GM04504 (cell line): ENCODE measurements at regions not wholly inside any gene's neighbourhood (a gene's known extent, or its start where the extent isn't known, plus 50 kb on each side); places are given as distances from the start of the nearest gene placed in this dataset.
"Not testable (repeated sequence)": the region's sequence is repeated elsewhere in the genome, so short reads cannot be mapped to it uniquely, and the experiment has no call there.

ENCODE experiments used
- DNase-seq: peaks from one replicate; pipeline ENCODE4 v3.0.0-alpha.2; 2012; ENCODE audit warnings: low read depth

DNA sequence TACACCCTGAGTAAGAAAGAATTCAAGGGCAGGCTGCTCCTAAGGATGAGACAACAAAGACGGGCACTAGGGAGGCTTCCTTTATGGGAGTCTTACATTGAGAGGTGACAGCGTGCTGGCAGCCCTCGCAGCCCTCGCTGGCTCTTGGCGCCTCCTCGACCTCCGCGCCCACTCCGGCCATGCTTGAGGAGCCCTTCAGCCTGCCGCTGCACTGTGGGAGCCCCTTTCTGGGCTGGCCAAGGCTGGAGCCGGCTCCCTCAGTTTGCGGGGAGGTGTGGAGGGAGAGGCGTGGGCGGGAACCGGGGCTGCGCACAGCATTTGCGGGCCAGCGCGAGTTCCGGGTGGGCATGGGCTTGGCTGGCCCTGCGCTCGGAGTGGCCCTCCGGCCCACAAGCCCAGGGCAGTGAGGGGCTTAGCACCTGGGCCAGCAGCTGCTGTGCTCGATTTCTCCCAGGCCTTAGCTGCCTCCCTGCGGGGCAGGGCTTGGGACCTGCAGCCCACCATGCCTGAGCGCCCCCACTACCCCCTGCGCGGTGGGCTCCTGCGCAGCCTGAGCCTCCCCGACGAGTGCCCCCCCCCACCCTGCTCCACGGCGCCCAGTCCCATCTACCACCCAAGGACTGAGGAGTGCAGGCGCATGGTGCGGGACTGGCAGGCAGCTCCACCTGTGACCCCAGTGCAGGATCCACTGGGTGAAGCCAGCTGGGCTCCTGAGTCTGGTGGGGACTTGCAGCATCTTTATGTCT, 75.3 kb downstream of the BARX1 start:
- DNase-seq, result not testable (repeated sequence)

DNA sequence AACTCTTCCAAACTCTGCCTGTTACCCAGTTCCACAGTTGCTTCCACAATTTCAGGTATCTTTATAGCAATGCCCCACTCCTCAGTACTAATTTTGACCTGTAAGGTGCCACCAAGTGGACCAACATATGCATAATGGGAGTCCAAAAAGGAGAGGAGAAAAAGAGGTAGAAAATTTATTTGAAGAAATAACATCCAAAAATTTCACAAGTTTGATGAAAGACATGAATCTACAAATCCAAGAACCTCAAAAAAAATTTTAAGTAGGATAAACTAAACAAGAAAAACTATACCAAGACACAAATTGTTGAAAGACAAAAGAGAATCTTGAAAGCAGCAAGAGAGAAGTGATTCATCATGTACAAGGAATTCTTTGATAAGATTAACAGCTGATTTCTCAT, 79.8 kb downstream of the BARX1 start:
- no peak for DNase-seq

DNA sequence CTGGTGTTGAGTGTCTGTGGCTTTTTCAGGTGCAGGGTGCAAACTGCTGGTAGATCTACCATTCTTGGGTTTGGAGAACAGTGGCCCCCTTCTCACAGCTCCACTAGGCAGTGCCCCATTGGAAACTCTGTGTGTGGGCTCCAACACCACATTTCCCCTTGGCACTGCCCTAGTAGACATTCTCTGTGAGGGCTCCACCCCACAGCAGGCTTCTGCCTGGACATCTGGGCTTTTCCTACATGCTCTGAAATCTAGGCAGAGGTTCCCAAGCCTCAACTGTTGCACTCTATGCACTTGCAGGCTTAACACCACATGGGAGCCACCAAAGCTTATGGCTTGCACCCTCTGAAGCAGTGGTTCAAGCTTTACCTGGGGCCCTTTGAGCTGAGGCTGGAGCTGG, 80.9 kb downstream of the BARX1 start:
- no peak for DNase-seq

DNA sequence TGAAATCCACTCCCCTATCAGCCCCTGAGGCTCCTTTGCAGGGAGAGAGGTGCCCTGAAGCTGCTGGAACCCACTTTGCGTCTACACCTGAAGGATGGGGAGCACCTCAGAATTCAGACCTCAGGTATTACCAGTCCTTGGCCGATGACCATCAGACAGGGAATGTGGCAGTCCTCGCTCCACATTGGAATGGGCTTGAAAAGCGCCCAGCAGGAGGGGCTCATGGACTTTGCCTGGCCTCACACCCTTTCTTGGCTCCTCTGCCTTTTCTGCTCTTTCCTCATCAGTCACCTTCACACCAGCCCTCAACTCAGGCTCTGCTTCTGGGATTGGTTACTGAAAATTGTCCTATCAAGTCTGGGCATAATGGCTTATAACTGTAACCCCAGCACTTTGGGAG, 83.9 kb downstream of the BARX1 start:
- DNase-seq, result no peak

DNA sequence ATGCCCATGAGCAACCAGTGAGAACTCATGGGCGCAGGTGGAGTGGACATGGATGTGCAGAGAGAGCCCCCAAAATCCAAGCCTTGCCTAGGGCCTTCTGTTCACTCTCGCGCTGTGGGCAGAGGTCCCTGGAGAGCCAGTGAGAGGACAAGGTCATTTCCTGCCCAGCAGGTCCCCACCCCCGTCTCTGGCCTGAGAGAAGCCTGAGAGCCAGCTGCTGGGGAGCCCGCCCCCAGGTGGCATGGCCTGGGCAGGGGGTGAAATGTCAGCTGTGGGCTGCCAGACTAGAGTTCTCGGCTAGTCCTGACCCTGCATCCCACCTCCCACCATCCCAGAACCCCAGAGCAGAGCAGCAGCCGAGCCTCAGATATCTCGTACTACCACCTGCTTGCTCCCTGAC, 85.3 kb downstream of the BARX1 start:
- DNase-seq, result no peak

DNA sequence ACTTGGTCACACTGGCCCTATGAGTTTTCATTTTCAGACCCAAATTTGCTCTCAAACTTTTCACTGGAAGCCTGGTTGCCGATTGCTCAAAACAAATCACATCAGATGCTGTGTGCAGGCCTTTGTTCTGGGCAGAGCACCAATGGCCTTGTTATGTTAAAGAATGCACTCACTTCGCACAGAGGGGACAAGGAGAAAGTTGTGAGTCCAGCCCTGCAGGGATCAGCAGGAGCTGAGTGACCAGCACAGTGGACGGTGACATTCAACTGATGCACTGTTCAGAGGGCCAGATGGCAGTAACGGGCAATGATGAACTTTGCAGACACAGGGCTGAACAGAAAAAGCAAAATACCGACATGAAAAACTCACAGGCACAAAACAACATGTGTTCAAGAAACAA, 86.1 kb downstream of the BARX1 start:
- no peak for DNase-seq

DNA sequence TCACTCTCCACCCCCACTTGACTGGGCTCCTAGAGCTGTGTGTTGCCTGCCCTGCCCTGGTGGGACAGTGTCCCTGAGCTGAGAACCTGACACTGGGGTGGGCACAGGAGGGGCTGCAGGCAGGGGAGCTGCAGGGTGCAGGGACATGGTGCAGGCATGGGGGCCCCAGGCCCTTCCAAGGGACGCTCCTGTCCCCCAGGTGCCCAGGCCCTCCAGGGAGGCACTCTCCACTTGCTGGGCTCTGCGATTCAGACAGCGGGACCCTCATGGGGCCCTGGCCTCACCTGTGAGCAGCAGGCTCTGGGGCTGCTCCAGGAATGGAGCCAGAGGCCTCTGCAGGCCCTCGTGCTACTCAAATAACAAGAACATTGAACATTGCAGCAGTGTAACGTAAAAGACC, 89.4 kb downstream of the BARX1 start:
- no peak for DNase-seq

DNA sequence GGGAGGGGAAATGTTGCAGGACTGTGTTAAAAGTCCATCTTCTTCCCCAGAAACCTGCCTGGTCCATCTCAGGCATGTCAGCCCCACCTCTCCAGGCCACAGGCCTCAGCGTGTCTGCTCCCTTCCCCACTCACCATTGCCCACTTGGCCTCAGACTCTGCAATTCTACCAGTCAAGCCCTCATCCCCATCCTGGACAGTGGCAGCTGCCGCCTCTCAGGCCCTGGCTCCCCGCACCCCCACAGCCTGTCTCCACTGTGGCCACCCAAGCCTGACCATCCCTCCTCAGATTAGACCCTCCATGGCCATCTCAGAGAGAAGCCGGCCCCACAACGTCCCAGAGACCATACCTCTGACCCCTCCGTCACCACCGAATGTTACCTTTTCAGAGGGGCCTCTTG, 89.9 kb downstream of the BARX1 start:
- DNase-seq, result no peak

DNA sequence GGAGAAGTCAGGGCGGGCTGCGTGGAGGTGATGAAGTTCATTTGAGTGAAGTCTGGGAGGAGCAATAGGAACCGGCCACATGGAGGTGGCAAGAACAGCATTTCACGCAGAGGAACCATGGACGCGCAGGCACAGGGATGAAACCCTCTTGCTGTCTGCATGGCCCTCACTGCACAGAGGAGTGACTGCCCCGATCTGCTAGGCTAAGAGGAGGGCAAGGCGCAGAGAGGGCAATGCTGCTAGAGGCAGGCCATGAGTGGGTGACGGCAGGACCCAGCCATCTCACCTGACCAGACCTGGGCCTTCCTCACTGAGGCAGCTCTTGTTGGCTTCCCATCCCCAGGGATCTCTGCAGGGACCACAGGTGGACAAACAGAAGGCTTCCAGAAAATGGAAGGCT, 90.3 kb downstream of the BARX1 start:
- DNase-seq, result no peak

DNA sequence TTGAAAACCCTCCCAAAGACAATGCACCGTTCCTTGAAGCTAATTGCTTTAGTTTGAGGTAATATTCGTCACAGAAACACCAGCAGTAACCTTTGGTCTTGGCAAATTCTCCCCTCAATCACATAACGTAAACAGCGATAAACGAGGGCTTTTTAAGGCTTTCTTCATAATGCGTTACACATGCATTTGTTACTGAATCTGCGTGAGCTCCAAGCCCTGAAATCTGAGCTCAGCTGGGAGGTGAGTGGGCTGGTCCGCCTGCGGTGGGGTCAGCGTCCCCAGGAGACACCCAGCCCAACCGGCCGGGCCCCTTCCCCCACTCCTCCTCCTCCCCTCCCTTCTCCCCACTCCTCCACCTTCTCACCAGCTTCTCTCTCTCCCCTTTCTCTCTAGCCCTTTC, 91.1 kb downstream of the BARX1 start:
- DNase-seq, result no peak

DNA sequence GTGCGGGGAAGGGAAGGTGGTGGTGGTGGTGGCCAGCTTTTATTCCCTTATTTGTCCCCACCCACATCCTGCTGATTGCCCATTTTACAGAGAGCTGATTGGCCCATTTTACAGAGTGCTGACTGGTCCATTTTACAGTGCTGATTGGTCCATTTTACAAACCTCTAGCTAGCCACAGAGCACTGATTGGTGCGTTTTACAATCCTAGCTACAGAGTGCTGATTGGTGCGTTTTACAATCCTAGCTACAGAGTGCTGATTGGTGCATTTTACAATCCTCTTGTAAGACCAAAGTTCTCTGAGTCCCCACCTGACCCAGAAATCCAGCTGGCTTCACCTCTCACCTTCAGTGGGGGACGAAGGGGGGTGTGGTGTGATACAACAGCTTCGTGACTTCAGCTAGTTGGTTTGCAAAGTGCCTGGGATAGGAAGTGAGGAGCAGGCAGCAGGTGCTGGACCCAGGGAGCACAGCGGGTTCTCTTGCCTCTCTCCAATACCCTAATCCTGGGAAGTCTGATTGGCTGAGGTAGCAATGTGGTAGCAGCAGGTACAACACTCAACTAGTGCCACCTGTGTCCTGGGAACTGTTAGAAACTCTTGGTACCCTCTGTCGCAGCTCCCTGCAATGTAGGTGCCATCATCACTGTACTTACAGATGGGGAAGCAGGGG, 92.1 kb downstream of the BARX1 start:
- DNase-seq, result no peak

DNA sequence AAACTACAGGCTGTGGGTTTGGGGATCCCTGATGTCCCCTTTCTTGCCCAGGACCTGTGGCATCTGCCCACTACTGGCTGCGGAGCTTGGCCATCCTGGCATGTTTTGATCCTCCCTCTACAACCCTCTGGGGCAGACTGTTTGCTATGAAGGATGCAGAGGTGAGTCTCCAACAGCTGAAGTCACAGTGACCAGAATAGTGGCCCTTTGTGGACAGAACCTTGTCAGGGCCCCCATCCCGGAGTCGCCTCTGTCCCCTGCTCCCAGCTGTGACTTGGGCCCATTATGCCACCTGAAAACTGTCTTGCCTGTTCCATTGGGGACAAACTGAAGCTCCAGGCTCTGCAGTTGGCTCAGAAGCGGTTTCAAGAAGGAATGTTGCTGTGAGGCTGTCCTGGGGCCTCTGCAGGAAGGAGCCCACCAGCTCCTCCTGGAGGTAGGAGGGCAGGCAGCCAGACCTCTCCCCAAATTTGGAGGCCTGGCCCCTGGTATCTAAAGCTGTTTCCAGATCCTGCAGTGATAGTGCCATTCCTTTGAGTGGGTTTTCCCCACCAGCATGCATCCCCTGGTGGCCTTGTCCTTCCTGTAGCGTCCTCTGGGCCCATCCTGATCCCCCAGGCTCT, 93.3 kb downstream of the BARX1 start:
- DNase-seq, result no peak

DNA sequence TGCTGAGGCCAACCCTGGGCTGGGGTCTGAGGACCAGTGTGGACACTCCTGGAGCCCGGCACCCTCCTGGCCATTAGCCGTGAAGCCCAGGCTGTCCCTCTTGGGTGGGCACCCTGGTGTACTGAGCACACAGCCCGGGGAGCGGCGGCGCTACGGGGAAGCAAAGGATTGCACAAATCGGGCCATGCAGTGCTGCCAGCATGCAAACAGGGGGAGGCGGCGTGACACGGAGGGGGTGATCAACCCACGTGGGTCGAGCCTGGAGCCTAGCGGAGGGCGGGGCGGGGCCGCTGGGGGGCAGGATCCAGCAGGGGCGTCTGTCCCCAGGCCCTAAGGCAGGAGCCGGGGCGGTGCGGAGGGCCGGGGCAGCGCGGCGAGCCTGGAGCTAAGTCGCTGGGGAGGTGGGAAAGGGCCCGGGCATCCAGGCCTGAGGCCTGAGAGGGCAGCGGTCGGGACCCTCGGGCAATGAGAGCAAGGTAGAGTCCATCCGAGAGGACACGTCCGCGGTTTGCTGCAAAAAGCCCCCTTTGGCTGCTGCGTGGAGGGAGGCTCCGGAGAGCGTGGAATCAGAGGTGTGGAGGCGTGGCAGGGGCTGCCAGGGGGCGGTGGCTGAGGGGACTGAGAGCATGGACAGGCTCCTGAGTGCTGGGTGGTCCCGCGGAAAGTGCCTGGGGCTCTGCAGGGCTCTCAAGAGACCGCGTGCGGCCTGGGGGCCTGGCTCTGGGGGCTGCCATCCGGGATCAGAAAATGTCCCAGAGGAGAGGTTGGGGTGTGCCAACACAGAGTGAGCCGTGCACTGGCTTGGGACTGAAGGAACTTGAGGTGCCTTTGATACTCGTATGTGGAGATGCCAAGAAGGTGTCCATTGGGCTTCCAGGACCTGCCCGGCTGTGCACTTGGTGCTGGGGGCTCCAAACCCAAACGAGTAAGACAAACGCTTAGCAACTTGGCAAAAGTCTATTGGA, 94.2 kb downstream of the BARX1 start:
- no peak for DNase-seq

DNA sequence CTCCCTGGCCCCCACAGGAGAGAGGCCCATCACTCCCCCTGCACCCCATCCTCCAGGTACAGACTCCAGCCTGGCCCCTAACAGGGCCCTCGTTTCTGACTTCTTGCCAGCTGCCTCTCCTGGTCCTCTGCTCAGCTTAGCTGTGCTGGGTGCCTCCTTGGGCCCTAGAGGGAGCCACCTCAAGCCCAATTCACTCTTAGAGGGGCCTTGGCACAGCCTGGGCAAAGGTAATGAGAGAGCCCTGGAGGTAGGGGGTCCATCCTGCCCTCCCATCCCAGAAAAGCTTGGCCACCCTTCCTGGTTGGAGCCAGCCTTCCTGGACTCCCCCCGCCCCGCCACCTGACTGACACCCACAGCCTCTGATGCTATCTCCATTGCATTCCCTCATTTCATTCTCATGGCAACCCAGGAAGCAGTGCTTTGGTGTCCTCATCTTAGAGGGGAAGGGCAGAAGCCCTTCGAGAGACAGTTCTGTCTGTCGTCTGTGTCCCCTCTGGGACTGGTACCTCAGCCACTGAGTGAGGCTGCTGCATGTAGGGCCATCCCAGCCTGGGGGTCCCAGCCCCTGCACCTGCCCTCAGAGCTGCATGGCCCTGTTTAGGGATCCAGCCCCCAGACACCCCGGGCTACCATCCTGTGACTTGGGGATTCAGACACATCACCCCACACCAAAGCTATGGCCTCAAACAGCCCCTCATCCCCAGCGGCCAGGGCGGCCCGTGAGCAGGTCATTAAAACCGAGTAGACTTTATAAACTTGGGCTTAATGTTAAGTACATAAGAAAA, 95.5 kb downstream of the BARX1 start:
- DNase-seq, result no peak

DNA sequence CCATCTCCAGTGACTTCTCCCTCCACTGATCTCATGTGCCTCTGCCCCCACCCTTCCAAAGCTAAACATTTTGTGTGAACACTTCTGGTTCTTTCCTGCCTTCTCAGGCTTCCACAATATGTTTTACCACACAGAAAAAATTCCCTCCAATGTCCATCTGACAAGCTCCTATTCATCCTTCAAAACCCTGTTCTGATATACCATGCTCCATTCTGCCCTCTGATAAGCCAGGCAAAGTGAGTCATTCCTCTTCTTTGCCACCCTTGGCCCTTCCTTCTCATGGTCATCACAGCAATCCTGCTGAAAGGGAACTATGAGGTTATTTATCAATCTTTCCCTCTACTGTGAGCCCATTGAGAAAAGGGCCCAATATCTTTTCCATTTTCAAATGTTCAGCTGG, 97.6 kb downstream of the BARX1 start:
- no peak for DNase-seq

DNA sequence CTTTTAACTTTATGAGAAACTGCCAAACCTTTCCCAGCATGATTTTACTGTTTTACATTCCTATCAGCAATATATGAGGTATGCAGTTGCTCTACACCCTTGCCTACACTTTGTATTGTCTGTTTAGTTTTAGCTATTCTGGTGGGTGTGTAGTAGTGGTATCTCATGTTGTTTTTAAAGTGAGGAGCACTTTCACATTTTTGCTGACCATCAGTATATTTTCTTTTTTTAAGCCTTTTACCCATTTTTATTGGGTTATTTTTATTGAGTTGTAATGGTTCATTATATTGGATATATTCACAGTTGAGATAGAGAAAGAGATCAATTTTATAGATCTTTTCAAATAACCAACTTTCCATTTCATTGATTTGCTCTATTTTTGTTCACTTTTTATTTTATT, 102.4 kb downstream of the BARX1 start:
- DNase-seq, result no peak

DNA sequence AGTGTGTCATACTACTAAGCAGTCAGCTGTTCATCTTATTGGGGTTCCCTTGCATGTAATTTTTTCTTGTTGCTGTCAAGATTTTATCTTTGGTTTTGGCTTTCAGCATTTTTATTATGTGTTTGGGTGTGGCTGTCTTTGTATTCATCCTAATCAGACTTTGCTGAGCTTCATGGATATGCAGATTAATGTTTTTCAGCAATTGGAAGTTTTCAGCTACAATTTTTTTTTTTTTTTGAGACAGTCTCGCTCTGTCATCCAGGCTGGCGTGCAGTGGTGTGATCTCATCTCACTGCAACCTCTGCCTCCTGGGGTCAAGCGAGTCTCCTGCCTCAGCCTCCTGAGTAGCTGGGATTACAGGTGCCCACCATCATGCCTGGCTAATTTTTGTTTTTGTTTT, 108.8 kb downstream of the BARX1 start:
- DNase-seq, result no peak

DNA sequence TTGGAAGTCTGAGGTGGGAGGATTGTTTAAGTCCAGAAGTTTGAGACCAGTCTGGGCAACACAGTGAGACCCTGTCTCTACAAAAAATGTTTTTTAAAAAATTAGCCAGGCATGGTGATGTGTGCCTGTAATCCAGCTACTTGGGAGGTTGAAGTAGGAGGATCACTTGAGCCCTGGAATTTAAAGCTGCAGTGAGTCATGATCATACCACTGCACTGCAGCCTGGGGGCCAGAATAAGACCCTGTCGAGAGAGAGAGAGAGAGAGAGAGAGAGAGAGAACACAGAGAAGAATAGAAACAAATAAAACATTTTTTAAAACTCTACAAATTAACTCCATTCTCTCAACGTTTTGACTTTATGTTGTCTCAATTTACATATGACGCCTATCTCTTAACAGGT, 111.8 kb downstream of the BARX1 start:
- DNase-seq, result no peak

DNA sequence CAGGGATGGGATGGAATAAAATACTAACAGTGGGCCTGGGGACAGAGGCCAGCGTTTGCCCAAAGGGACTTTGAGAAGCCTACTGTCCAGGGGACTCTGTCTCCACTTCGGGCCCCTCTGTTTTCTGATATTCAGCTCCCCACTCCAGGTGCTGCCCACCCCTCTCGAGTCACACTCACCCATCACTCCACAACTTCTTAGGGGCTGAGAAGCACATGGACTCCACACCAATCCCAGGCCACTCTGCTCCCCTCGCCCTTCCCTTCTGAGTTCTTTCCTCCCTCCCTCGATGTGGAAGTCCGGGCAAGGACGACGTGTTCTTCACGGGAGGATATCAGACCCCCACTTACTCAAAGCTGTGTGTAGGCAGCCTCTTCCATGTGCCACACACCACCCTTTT, 124.5 kb downstream of the BARX1 start:
- DNase-seq, result no peak

DNA sequence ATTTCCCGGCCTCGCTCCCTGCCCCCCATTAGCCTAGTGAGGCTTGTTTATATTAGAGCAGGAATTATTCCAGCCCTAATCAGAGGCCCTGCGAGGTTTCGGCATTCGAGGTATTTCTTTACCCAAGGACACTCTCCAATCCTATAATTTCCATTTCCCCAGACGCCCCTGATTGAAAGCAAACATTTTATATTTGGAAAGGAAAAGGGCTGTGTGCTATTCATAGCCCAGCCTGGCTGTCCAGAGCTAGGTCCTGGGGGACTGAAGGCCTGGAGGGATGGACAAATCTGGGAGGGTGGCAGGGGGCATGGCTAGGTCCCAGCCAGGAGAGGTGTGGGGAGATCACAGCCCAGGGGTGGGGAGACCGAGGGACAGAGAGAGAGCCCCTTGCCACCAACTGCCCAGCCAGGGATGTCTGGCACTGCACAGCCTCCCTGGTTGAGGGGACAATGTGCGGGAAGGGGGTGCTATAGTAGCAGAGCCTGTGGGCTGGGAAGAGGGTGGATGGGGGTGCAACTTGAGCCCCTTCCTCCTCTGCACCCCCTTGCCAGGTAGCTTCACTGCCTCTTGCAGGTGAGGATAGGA, 125.1 kb downstream of the BARX1 start:
- DNase-seq, result no peak
